Activated CD4-positive, alpha-beta memory T cell treated with anti-CD3 and anti-CD28 coated beads for 36 hours (primary cell): ENCODE measurements at regions not wholly inside any gene's neighbourhood (a gene's known extent, or its start where the extent isn't known, plus 50 kb on each side); places are given as distances from the start of the nearest gene placed in this dataset.
"Not testable (repeated sequence)": the region's sequence is repeated elsewhere in the genome, so short reads cannot be mapped to it uniquely, and the experiment has no call there.

Experiments used
- CTCF ChIA-PET: fragments of 350-600 bp; sonication (Branson Sonifier 250); formaldehyde crosslinking; loops from one replicate; lab custom pipeline; 2021; ENCODE audit warnings: antibody characterized with exemption, inconsistent platforms; lab: Charles Lee
- POLR2A ChIA-PET: fragments of 350-600 bp; sonication (Branson Sonifier 250); formaldehyde crosslinking; loops from one replicate; lab custom pipeline; 2021; ENCODE audit warnings: antibody characterized with exemption; lab: Charles Lee
- DNase-seq: peaks from one replicate; pipeline ENCODE4 v3.0.0-alpha.2; 2020
- H3K27ac Mint-ChIP-seq: one replicate; pipeline ENCODE4 v1.8.0; 2021; ENCODE audit warnings: mixed read lengths
- H3K27me3 Mint-ChIP-seq: one replicate; pipeline ENCODE4 v1.8.0; 2021; ENCODE audit warnings: mixed read lengths
- H3K36me3 Mint-ChIP-seq: one replicate; pipeline ENCODE4 v1.8.0; 2021; ENCODE audit warnings: mixed read lengths
- H3K4me1 Mint-ChIP-seq: one replicate; pipeline ENCODE4 v1.8.0; 2021; ENCODE audit warnings: low read depth, mixed read lengths
- H3K4me3 Mint-ChIP-seq: one replicate; pipeline ENCODE4 v1.8.0; 2021; ENCODE audit warnings: mild to moderate bottlenecking, mixed read lengths
- H3K9me3 Mint-ChIP-seq: one replicate; pipeline ENCODE4 v1.8.0; 2021; ENCODE audit warnings: mixed read lengths
- intact Hi-C: fragments of 100-400 bp; cut with micrococcal nuclease; formaldehyde crosslinking; loops from one replicate; pipeline ENCODE4 v1.15.1; 2023

GRCh38 chr6:16055852-16056251 lies 73.0 kb upstream of the MYLIP start:
- Mint-ChIP-seq H3K9me3 (no peaks in the 10 kb centered on the region), H3K27ac (no peak overlapping the region), H3K36me3 (no peaks in the 10 kb centered on the region), H3K27me3 (peaks cover 3% of the 10 kb centered on the region), H3K4me3 (no peak overlapping the region), H3K4me1 (no peaks in the 10 kb centered on the region)
- ChIA-PET POLR2A (no interaction called here), CTCF (no interaction called here)
- intact Hi-C loops: no loop called here
- DNase-seq: no peak

- intact Hi-C loops: no loop called here
- no peaks in the 10 kb centered on the region for H3K4me1 Mint-ChIP-seq
- H3K27ac Mint-ChIP-seq: no peak overlapping the region
- H3K27me3 Mint-ChIP-seq: peaks cover 3% of the 10 kb centered on the region
- no peaks in the 10 kb centered on the region for H3K36me3 Mint-ChIP-seq
- ChIA-PET CTCF (interaction anchor here (0.9 kb wide), 1 partner anchor 169 kb away, joined by 4 read pairs; no protein-coding TSS in a partner anchor), POLR2A (no interaction called here)
- H3K4me3 Mint-ChIP-seq: no peak overlapping the region
- no peaks in the 10 kb centered on the region for H3K9me3 Mint-ChIP-seq
- DNase-seq: no peak
Observed at GRCh38 chr6:16049168-16049567, 79.7 kb upstream of the MYLIP start.

- Mint-ChIP-seq H3K4me3 (no peak overlapping the region), H3K27ac (no peak overlapping the region), H3K27me3 (peaks cover 5% of the 10 kb centered on the region), H3K4me1 (no peaks in the 10 kb centered on the region), H3K36me3 (no peaks in the 10 kb centered on the region), H3K9me3 (no peaks in the 10 kb centered on the region)
- ChIA-PET POLR2A (no interaction called here), CTCF (no interaction called here)
- intact Hi-C loops: no loop called here
- DNase-seq: no peak
Observed at GRCh38 chr6:16048221-16048620, 80.7 kb upstream of the MYLIP start.

- CTCF ChIA-PET: no interaction called here
- H3K4me1 Mint-ChIP-seq: no peaks in the 10 kb centered on the region
- no peaks in the 10 kb centered on the region for H3K9me3 Mint-ChIP-seq
- H3K27ac Mint-ChIP-seq: no peak overlapping the region
- no peak for DNase-seq
- POLR2A ChIA-PET: no interaction called here
- intact Hi-C loops: no loop called here
- H3K4me3 Mint-ChIP-seq: no peak overlapping the region
- H3K36me3 Mint-ChIP-seq: no peaks in the 10 kb centered on the region
- H3K27me3 Mint-ChIP-seq: peaks cover 5% of the 10 kb centered on the region
Observed at GRCh38 chr6:16047435-16047990, 81.4 kb upstream of the MYLIP start.

GRCh38 chr6:16045238-16045637 lies 83.6 kb upstream of the MYLIP start:
- H3K36me3 Mint-ChIP-seq: no peaks in the 10 kb centered on the region
- CTCF ChIA-PET: interaction anchor here (1.4 kb wide), 1 partner anchor 138 kb away, joined by 4 read pairs; no protein-coding TSS in a partner anchor
- H3K9me3 Mint-ChIP-seq: no peaks in the 10 kb centered on the region
- no peak overlapping the region for H3K4me3 Mint-ChIP-seq
- intact Hi-C loops: no loop called here
- H3K27me3 Mint-ChIP-seq: peaks cover 7% of the 10 kb centered on the region
- peaks cover 3% of the 10 kb centered on the region for H3K4me1 Mint-ChIP-seq
- no peak for DNase-seq
- H3K27ac Mint-ChIP-seq: no peak overlapping the region
- POLR2A ChIA-PET: no interaction called here

- H3K9me3 Mint-ChIP-seq: no peaks in the 10 kb centered on the region
- H3K27ac Mint-ChIP-seq: no peak overlapping the region
- DNase-seq: no peak
- ChIA-PET POLR2A (no interaction called here), CTCF (interaction anchor here (1.4 kb wide), 1 partner anchor 139 kb away, joined by 4 read pairs; no protein-coding TSS in a partner anchor)
- H3K27me3 Mint-ChIP-seq: peaks cover 5% of the 10 kb centered on the region
- intact Hi-C loops: no loop called here
- H3K4me3 Mint-ChIP-seq: no peak overlapping the region
- peaks cover 3% of the 10 kb centered on the region for H3K4me1 Mint-ChIP-seq
- no peaks in the 10 kb centered on the region for H3K36me3 Mint-ChIP-seq
Observed at GRCh38 chr6:16044211-16044643, 84.7 kb upstream of the MYLIP start.

GRCh38 chr6:16043171-16044135 lies 85.4 kb upstream of the MYLIP start:
- H3K27ac Mint-ChIP-seq: no peak overlapping the region
- ChIA-PET CTCF (no interaction called here), POLR2A (no interaction called here)
- H3K27me3 Mint-ChIP-seq: peaks cover 4% of the 10 kb centered on the region
- H3K4me3 Mint-ChIP-seq: no peak overlapping the region
- peaks cover 3% of the 10 kb centered on the region for H3K4me1 Mint-ChIP-seq
- no peaks in the 10 kb centered on the region for H3K9me3 Mint-ChIP-seq
- H3K36me3 Mint-ChIP-seq: no peaks in the 10 kb centered on the region
- DNase-seq: no peak
- intact Hi-C loops: no loop called here

GRCh38 chr6:16042751-16043150 lies 86.1 kb upstream of the MYLIP start:
- no peaks in the 10 kb centered on the region for H3K36me3 Mint-ChIP-seq
- intact Hi-C loops: no loop called here
- CTCF ChIA-PET: no interaction called here
- peaks cover 4% of the 10 kb centered on the region for H3K27me3 Mint-ChIP-seq
- no peaks in the 10 kb centered on the region for H3K9me3 Mint-ChIP-seq
- H3K27ac Mint-ChIP-seq: no peak overlapping the region
- POLR2A ChIA-PET: no interaction called here
- DNase-seq: no peak
- peaks cover 3% of the 10 kb centered on the region for H3K4me1 Mint-ChIP-seq
- no peak overlapping the region for H3K4me3 Mint-ChIP-seq

GRCh38 chr6:16041327-16041726 lies 87.6 kb upstream of the MYLIP start:
- peaks cover 4% of the 10 kb centered on the region for H3K27me3 Mint-ChIP-seq
- no peaks in the 10 kb centered on the region for H3K36me3 Mint-ChIP-seq
- peaks cover 3% of the 10 kb centered on the region for H3K4me1 Mint-ChIP-seq
- ChIA-PET POLR2A (no interaction called here), CTCF (no interaction called here)
- no peaks in the 10 kb centered on the region for H3K9me3 Mint-ChIP-seq
- H3K27ac Mint-ChIP-seq: no peak overlapping the region
- intact Hi-C loops: no loop called here
- no peak overlapping the region for H3K4me3 Mint-ChIP-seq
- no peak for DNase-seq

- H3K27ac Mint-ChIP-seq: no peak overlapping the region
- no peak for DNase-seq
- no peaks in the 10 kb centered on the region for H3K36me3 Mint-ChIP-seq
- peaks cover 4% of the 10 kb centered on the region for H3K27me3 Mint-ChIP-seq
- H3K4me3 Mint-ChIP-seq: no peak overlapping the region
- peaks cover 3% of the 10 kb centered on the region for H3K4me1 Mint-ChIP-seq
- CTCF ChIA-PET: no interaction called here
- POLR2A ChIA-PET: no interaction called here
- H3K9me3 Mint-ChIP-seq: no peaks in the 10 kb centered on the region
- intact Hi-C loops: no loop called here
Observed at GRCh38 chr6:16040628-16040974, 88.3 kb upstream of the MYLIP start.

GRCh38 chr6:16039892-16040627 lies 88.8 kb upstream of the MYLIP start:
- H3K36me3 Mint-ChIP-seq, H3K27me3 Mint-ChIP-seq, CTCF ChIA-PET, H3K4me1 Mint-ChIP-seq, intact Hi-C loops, DNase-seq, H3K9me3 Mint-ChIP-seq, H3K27ac Mint-ChIP-seq, POLR2A ChIA-PET, H3K4me3 Mint-ChIP-seq: not testable (repeated sequence)

- intact Hi-C loops: no loop called here
- ChIA-PET POLR2A (no interaction called here), CTCF (no interaction called here)
- peaks cover 3% of the 10 kb centered on the region for H3K4me1 Mint-ChIP-seq
- H3K36me3 Mint-ChIP-seq: no peaks in the 10 kb centered on the region
- DNase-seq: no peak
- peaks cover 4% of the 10 kb centered on the region for H3K27me3 Mint-ChIP-seq
- no peaks in the 10 kb centered on the region for H3K9me3 Mint-ChIP-seq
- H3K27ac Mint-ChIP-seq: no peak overlapping the region
- H3K4me3 Mint-ChIP-seq: no peak overlapping the region
Observed at GRCh38 chr6:16038938-16039337, 89.9 kb upstream of the MYLIP start.
